GM21360 (cell line): ENCODE measurements at regions not wholly inside any gene's neighbourhood (a gene's known extent, or its start where the extent isn't known, plus 50 kb on each side); places are given as distances from the start of the nearest gene placed in this dataset.

ENCODE experiments used
- ATAC-seq: cut with Tn5 transposase; IDR thresholded peaks from one replicate; pipeline ENCODE4 v1.9.1; 2021; ENCODE audit warnings: mild to moderate bottlenecking, moderate library complexity; ENCODE audit not compliant: unreplicated experiment

- no peak for ATAC-seq
Observed at GRCh38 chr2:107359021-107359420, 467.7 kb upstream of the RGPD4 start.

- ATAC-seq: no peak
Observed at GRCh38 chr2:107361751-107362381, 464.8 kb upstream of the RGPD4 start.

- no peak for ATAC-seq
Observed at GRCh38 chr2:107362993-107363392, 463.7 kb upstream of the RGPD4 start.

GRCh38 chr2:107363806-107364205 is 462.9 kb upstream of the RGPD4 start:
- no peak for ATAC-seq

GRCh38 chr2:107364361-107364950 is 462.2 kb upstream of the RGPD4 start:
- no peak for ATAC-seq

GRCh38 chr2:107374249-107374648 is 452.4 kb upstream of the RGPD4 start:
- no peak for ATAC-seq

- no peak for ATAC-seq
Observed at GRCh38 chr2:107376909-107377308, 449.8 kb upstream of the RGPD4 start.

GRCh38 chr2:107380912-107381311 is 445.8 kb upstream of the RGPD4 start:
- no peak for ATAC-seq

- ATAC-seq: no peak
Observed at GRCh38 chr2:107383691-107384090, 443.0 kb upstream of the RGPD4 start.

GRCh38 chr2:107384422-107384821 is 442.3 kb upstream of the RGPD4 start:
- ATAC-seq: no peak

GRCh38 chr2:107385921-107386320 is 440.8 kb upstream of the RGPD4 start:
- ATAC-seq: no peak

GRCh38 chr2:107392241-107392704 is 434.4 kb upstream of the RGPD4 start:
- no peak for ATAC-seq

- ATAC-seq: no peak
Observed at GRCh38 chr2:107393516-107393915, 433.2 kb upstream of the RGPD4 start.

- no peak for ATAC-seq
Observed at GRCh38 chr2:107398683-107399082, 428.0 kb upstream of the RGPD4 start.

GRCh38 chr2:107402330-107402729 is 424.4 kb upstream of the RGPD4 start:
- no peak for ATAC-seq

- ATAC-seq: no peak
Observed at GRCh38 chr2:107405261-107405660, 421.4 kb upstream of the RGPD4 start.

GRCh38 chr2:107407017-107407416 is 419.7 kb upstream of the RGPD4 start:
- ATAC-seq: no peak

GRCh38 chr2:107407974-107408373 is 418.7 kb upstream of the RGPD4 start:
- ATAC-seq: no peak

GRCh38 chr2:107411267-107411666 is 415.4 kb upstream of the RGPD4 start:
- no peak for ATAC-seq

GRCh38 chr2:107412209-107412904 is 414.3 kb upstream of the RGPD4 start:
- no peak for ATAC-seq

- ATAC-seq: no peak
Observed at GRCh38 chr2:107412981-107413380, 413.7 kb upstream of the RGPD4 start.

GRCh38 chr2:107414376-107414775 is 412.3 kb upstream of the RGPD4 start:
- no peak for ATAC-seq
